Activated CD8-positive, alpha-beta memory T cell treated with anti-CD3 and anti-CD28 coated beads, Interleukin-2, amount 10 ng/mL, durations not matched to agents 7 days and 5 days (primary cell): ENCODE measurements at regions not wholly inside any gene's neighbourhood (a gene's known extent, or its start where the extent isn't known, plus 50 kb on each side); places are given as distances from the start of the nearest gene placed in this dataset.

Experiments used
- ATAC-seq: fragments of 150-1000 bp; cut with Tn5 transposase; one replicate; pipeline ENCODE4 v1.10.0; 2021; ENCODE audit warnings: moderate library complexity
- CTCF ChIA-PET: fragments of 350-600 bp; sonication (Branson Sonifier 250); formaldehyde crosslinking; loops from one replicate; lab custom pipeline; 2021; ENCODE audit warnings: antibody characterized with exemption; lab: Charles Lee
- DNase-seq: peaks from one replicate; pipeline ENCODE4 v3.0.0-alpha.2; 2020
- H3K27ac Mint-ChIP-seq: one replicate; pipeline ENCODE4 v1.8.0; 2021; ENCODE audit warnings: mild to moderate bottlenecking, mixed read lengths
- H3K27me3 Mint-ChIP-seq: one replicate; pipeline ENCODE4 v1.8.0; 2021; ENCODE audit warnings: mixed read lengths
- H3K36me3 Mint-ChIP-seq: one replicate; pipeline ENCODE4 v1.8.0; 2021; ENCODE audit warnings: mild to moderate bottlenecking, mixed read lengths
- H3K4me1 Mint-ChIP-seq: one replicate; pipeline ENCODE4 v1.8.0; 2021; ENCODE audit warnings: mixed read lengths
- H3K4me3 Mint-ChIP-seq: one replicate; pipeline ENCODE4 v1.8.0; 2021; ENCODE audit warnings: mild to moderate bottlenecking, moderate library complexity, mixed read lengths
- H3K9me3 Mint-ChIP-seq: one replicate; pipeline ENCODE4 v1.8.0; 2022; ENCODE audit warnings: low read depth, mixed read lengths

GRCh38 chr15:47824147-47824546, 106.8 kb downstream of the SEMA6D start:
- Mint-ChIP-seq H3K9me3 (no peaks in the 10 kb centered on the region), H3K36me3 (no peaks in the 10 kb centered on the region), H3K27me3 (peaks cover 10% of the 10 kb centered on the region), H3K4me3 (no peak overlapping the region), H3K27ac (no peak overlapping the region), H3K4me1 (no peaks in the 10 kb centered on the region)
- no peak for ATAC-seq
- no peak for DNase-seq
- CTCF ChIA-PET = no interaction called here

- Mint-ChIP-seq H3K4me3 (no peak overlapping the region), H3K27ac (no peak overlapping the region)
Measured at GRCh38 chr15:47829667-47830066, 112.4 kb downstream of the SEMA6D start.

GRCh38 chr15:47834093-47834492, 116.8 kb downstream of the SEMA6D start:
- ATAC-seq = no peak
- Mint-ChIP-seq H3K9me3 (no peaks in the 10 kb centered on the region), H3K4me1 (no peaks in the 10 kb centered on the region), H3K4me3 (no peak overlapping the region), H3K27me3 (no peaks in the 10 kb centered on the region), H3K27ac (no peak overlapping the region), H3K36me3 (no peaks in the 10 kb centered on the region)
- no peak for DNase-seq
- CTCF ChIA-PET = no interaction called here

More at GRCh38 chr15:47829667-47830066, 112.4 kb downstream of the SEMA6D start:
- DNase-seq (no peak), ATAC-seq (no peak)
- peaks cover 5% of the 10 kb centered on the region for H3K27me3 Mint-ChIP-seq
- CTCF ChIA-PET = no interaction called here
- no peaks in the 10 kb centered on the region for H3K36me3 Mint-ChIP-seq
- H3K9me3 Mint-ChIP-seq = no peaks in the 10 kb centered on the region
- H3K4me1 Mint-ChIP-seq = no peaks in the 10 kb centered on the region

- H3K4me1 Mint-ChIP-seq = no peaks in the 10 kb centered on the region
- no peaks in the 10 kb centered on the region for H3K9me3 Mint-ChIP-seq
- no peak for ATAC-seq
- DNase-seq = no peak
- no peak overlapping the region for H3K27ac Mint-ChIP-seq
- H3K27me3 Mint-ChIP-seq = peaks cover 3% of the 10 kb centered on the region
- no peaks in the 10 kb centered on the region for H3K36me3 Mint-ChIP-seq
- no peak overlapping the region for H3K4me3 Mint-ChIP-seq
- CTCF ChIA-PET = no interaction called here
Measured at GRCh38 chr15:47839233-47839825, 122.0 kb downstream of the SEMA6D start.

GRCh38 chr15:47843124-47843663, 125.9 kb downstream of the SEMA6D start:
- no peaks in the 10 kb centered on the region for H3K4me1 Mint-ChIP-seq
- peaks cover 3% of the 10 kb centered on the region for H3K27me3 Mint-ChIP-seq
- H3K36me3 Mint-ChIP-seq = no peaks in the 10 kb centered on the region
- H3K9me3 Mint-ChIP-seq = no peaks in the 10 kb centered on the region
- H3K27ac Mint-ChIP-seq = no peak overlapping the region
- ATAC-seq = no peak
- DNase-seq = no peak
- CTCF ChIA-PET = no interaction called here
- H3K4me3 Mint-ChIP-seq = no peak overlapping the region

- Mint-ChIP-seq H3K4me3 (no peak overlapping the region), H3K4me1 (no peaks in the 10 kb centered on the region), H3K27ac (no peak overlapping the region), H3K27me3 (peaks cover 3% of the 10 kb centered on the region), H3K36me3 (no peaks in the 10 kb centered on the region), H3K9me3 (no peaks in the 10 kb centered on the region)
- DNase-seq = no peak
- no peak for ATAC-seq
- CTCF ChIA-PET = no interaction called here
Measured at GRCh38 chr15:47844437-47844836, 127.1 kb downstream of the SEMA6D start.

GRCh38 chr15:47846128-47846868, 129.0 kb downstream of the SEMA6D start:
- DNase-seq = no peak
- no peak for ATAC-seq

GRCh38 chr15:47846876-47847275, 129.6 kb downstream of the SEMA6D start:
- ATAC-seq = no peak
- CTCF ChIA-PET = no interaction called here
- no peaks in the 10 kb centered on the region for H3K36me3 Mint-ChIP-seq
- H3K27me3 Mint-ChIP-seq = peaks cover 3% of the 10 kb centered on the region
- H3K4me3 Mint-ChIP-seq = no peak overlapping the region
- DNase-seq = no peak
- H3K9me3 Mint-ChIP-seq = no peaks in the 10 kb centered on the region
- no peak overlapping the region for H3K27ac Mint-ChIP-seq
- no peaks in the 10 kb centered on the region for H3K4me1 Mint-ChIP-seq

More at GRCh38 chr15:47846128-47846868, 129.0 kb downstream of the SEMA6D start:
- peaks cover 3% of the 10 kb centered on the region for H3K27me3 Mint-ChIP-seq
- no peak overlapping the region for H3K27ac Mint-ChIP-seq
- CTCF ChIA-PET = no interaction called here
- H3K4me3 Mint-ChIP-seq = no peak overlapping the region
- no peaks in the 10 kb centered on the region for H3K9me3 Mint-ChIP-seq
- no peaks in the 10 kb centered on the region for H3K36me3 Mint-ChIP-seq
- H3K4me1 Mint-ChIP-seq = no peaks in the 10 kb centered on the region

GRCh38 chr15:47856071-47856470, 138.8 kb downstream of the SEMA6D start:
- Mint-ChIP-seq H3K27me3 (no peaks in the 10 kb centered on the region), H3K4me3 (no peak overlapping the region), H3K4me1 (no peaks in the 10 kb centered on the region), H3K27ac (no peak overlapping the region), H3K9me3 (peaks cover 3% of the 10 kb centered on the region), H3K36me3 (no peaks in the 10 kb centered on the region)
- CTCF ChIA-PET = no interaction called here
- no peak for DNase-seq
- no peak for ATAC-seq

- no peaks in the 10 kb centered on the region for H3K4me1 Mint-ChIP-seq
- peaks cover 3% of the 10 kb centered on the region for H3K9me3 Mint-ChIP-seq
- CTCF ChIA-PET = no interaction called here
- no peak overlapping the region for H3K27ac Mint-ChIP-seq
- no peaks in the 10 kb centered on the region for H3K27me3 Mint-ChIP-seq
- no peak for ATAC-seq
- no peak overlapping the region for H3K4me3 Mint-ChIP-seq
- DNase-seq = no peak
- no peaks in the 10 kb centered on the region for H3K36me3 Mint-ChIP-seq
Measured at GRCh38 chr15:47857014-47857775, 139.9 kb downstream of the SEMA6D start.

GRCh38 chr15:47857776-47858167, 140.5 kb downstream of the SEMA6D start:
- Mint-ChIP-seq H3K27me3 (no peaks in the 10 kb centered on the region), H3K4me3 (no peak overlapping the region), H3K36me3 (no peaks in the 10 kb centered on the region), H3K4me1 (no peaks in the 10 kb centered on the region), H3K9me3 (peaks cover 2% of the 10 kb centered on the region), H3K27ac (no peak overlapping the region)
- CTCF ChIA-PET = no interaction called here
- ATAC-seq = no peak
- no peak for DNase-seq

GRCh38 chr15:47861111-47861903, 144.0 kb downstream of the SEMA6D start:
- Mint-ChIP-seq H3K27me3 (no peaks in the 10 kb centered on the region), H3K4me1 (no peaks in the 10 kb centered on the region), H3K27ac (no peak overlapping the region), H3K4me3 (no peak overlapping the region), H3K36me3 (no peaks in the 10 kb centered on the region), H3K9me3 (no peaks in the 10 kb centered on the region)
- no peak for DNase-seq
- ATAC-seq = no peak
- CTCF ChIA-PET = no interaction called here

- H3K4me3 Mint-ChIP-seq = no peak overlapping the region
- no peak overlapping the region for H3K27ac Mint-ChIP-seq
- CTCF ChIA-PET = no interaction called here
- H3K36me3 Mint-ChIP-seq = no peaks in the 10 kb centered on the region
- H3K4me1 Mint-ChIP-seq = no peaks in the 10 kb centered on the region
- no peaks in the 10 kb centered on the region for H3K9me3 Mint-ChIP-seq
- H3K27me3 Mint-ChIP-seq = no peaks in the 10 kb centered on the region
- no peak for ATAC-seq
- DNase-seq = no peak
Measured at GRCh38 chr15:47862402-47862801, 145.1 kb downstream of the SEMA6D start.
